Glutamatergic neuron (in vitro differentiated cells): ENCODE measurements at regions not wholly inside any gene's neighbourhood (a gene's known extent, or its start where the extent isn't known, plus 50 kb on each side); places are given as distances from the start of the nearest gene placed in this dataset.

Source experiments
- DNase-seq: peaks from one replicate; pipeline ENCODE4 v3.0.0; 2022
- H3K27ac Mint-ChIP-seq: one replicate; pipeline ENCODE4 v1.8.0; 2020; ENCODE audit warnings: mild to moderate bottlenecking, mixed read lengths, inconsistent platforms; ENCODE audit not compliant: unreplicated experiment
- H3K27me3 Mint-ChIP-seq: one replicate; pipeline ENCODE4 v1.8.0; 2020; ENCODE audit warnings: mild to moderate bottlenecking, moderate library complexity, mixed read lengths, inconsistent platforms; ENCODE audit not compliant: unreplicated experiment
- H3K36me3 Mint-ChIP-seq: one replicate; pipeline ENCODE4 v1.8.0; 2020; ENCODE audit warnings: mild to moderate bottlenecking, mixed read lengths, inconsistent platforms; ENCODE audit not compliant: unreplicated experiment
- H3K4me1 Mint-ChIP-seq: one replicate; pipeline ENCODE4 v1.8.0; 2020; ENCODE audit warnings: mild to moderate bottlenecking, low read depth, mixed read lengths, inconsistent platforms; ENCODE audit not compliant: unreplicated experiment
- H3K4me3 Mint-ChIP-seq: one replicate; pipeline ENCODE4 v1.8.0; 2020; ENCODE audit warnings: mild to moderate bottlenecking, mixed read lengths, inconsistent platforms; ENCODE audit not compliant: unreplicated experiment
- H3K9me3 Mint-ChIP-seq: one replicate; pipeline ENCODE4 v1.8.0; 2020; ENCODE audit warnings: mild to moderate bottlenecking, moderate library complexity, mixed read lengths, inconsistent platforms; ENCODE audit not compliant: unreplicated experiment
- TF ChIP-seq, protein P1 (sequence below): fragments of 200-600 bp; sonication (generic); IDR thresholded peaks from one replicate; pipeline ENCODE4 v1.5.0; 2021; ENCODE audit not compliant: partially characterized antibody, unreplicated experiment

GRCh38 chr12:124679533-124680371, 112.3 kb upstream of the NCOR2 start:
- H3K9me3 Mint-ChIP-seq = peaks cover 12% of the 10 kb centered on the region
- no peak for DNase-seq
- no peaks in the 10 kb centered on the region for H3K36me3 Mint-ChIP-seq
- H3K27me3 Mint-ChIP-seq = peaks cover 19% of the 10 kb centered on the region
- no peak overlapping the region for H3K27ac Mint-ChIP-seq
- TF ChIP-seq, protein P1, sequence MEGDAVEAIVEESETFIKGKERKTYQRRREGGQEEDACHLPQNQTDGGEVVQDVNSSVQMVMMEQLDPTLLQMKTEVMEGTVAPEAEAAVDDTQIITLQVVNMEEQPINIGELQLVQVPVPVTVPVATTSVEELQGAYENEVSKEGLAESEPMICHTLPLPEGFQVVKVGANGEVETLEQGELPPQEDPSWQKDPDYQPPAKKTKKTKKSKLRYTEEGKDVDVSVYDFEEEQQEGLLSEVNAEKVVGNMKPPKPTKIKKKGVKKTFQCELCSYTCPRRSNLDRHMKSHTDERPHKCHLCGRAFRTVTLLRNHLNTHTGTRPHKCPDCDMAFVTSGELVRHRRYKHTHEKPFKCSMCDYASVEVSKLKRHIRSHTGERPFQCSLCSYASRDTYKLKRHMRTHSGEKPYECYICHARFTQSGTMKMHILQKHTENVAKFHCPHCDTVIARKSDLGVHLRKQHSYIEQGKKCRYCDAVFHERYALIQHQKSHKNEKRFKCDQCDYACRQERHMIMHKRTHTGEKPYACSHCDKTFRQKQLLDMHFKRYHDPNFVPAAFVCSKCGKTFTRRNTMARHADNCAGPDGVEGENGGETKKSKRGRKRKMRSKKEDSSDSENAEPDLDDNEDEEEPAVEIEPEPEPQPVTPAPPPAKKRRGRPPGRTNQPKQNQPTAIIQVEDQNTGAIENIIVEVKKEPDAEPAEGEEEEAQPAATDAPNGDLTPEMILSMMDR = no peak
- H3K4me3 Mint-ChIP-seq = no peak overlapping the region
- H3K4me1 Mint-ChIP-seq = peaks cover 52% of the 10 kb centered on the region

DNA sequence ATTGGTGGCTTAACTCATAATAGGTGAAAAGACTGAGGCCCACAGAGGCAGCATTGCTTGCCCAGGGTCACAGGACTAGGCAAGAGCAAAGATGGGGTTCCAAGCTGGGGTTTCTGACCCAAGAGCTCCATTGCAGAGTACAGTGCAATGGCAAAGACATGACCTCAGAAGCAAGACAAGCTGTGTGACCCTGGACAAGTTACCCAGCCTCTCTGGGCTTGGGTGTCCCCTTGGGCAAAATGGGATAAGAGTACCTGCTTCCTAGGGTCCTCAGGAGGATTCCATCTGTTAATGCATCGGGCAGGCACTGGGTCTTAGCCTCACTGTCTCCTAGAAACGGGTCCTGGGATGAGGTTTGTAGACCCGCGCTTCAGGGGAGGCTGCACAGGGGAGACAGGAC, 111.6 kb upstream of the NCOR2 start:
- no peaks in the 10 kb centered on the region for H3K36me3 Mint-ChIP-seq
- TF ChIP-seq, protein P1 = no peak
- H3K27me3 Mint-ChIP-seq = peaks cover 24% of the 10 kb centered on the region
- H3K4me1 Mint-ChIP-seq = peaks cover 55% of the 10 kb centered on the region
- no peak overlapping the region for H3K27ac Mint-ChIP-seq
- H3K9me3 Mint-ChIP-seq = peaks cover 18% of the 10 kb centered on the region
- no peak overlapping the region for H3K4me3 Mint-ChIP-seq
- DNase-seq = no peak

DNA sequence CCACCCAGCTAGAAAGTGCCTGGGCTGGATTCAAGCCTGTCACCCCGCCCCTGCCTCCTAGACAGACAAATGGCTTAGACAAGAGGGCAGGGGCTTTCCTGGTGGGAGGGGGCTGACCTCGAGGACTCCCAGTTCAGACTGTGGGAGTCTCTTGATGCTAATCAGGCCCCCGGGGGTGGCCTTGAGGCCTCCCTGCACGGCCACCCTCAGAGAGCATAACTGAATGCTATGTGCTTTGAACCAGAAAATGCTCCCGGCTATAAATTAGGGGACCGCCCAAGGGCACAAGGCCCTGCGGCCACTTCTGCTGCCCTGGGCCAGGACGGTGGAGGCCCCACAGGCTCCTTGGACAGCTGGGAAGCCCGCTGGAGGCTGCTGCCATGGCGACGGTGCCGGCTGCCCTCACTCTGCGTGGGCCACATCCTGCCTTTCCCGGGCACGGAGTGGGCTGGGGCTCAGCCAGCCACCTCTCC, 111.0 kb upstream of the NCOR2 start:
- no peak overlapping the region for H3K27ac Mint-ChIP-seq
- DNase-seq = peak; percentile 50
- TF ChIP-seq, protein P1 = no peak
- H3K4me3 Mint-ChIP-seq = no peak overlapping the region
- peaks cover 53% of the 10 kb centered on the region for H3K4me1 Mint-ChIP-seq
- peaks cover 23% of the 10 kb centered on the region for H3K9me3 Mint-ChIP-seq
- peaks cover 26% of the 10 kb centered on the region for H3K27me3 Mint-ChIP-seq
- H3K36me3 Mint-ChIP-seq = no peaks in the 10 kb centered on the region

- Mint-ChIP-seq H3K4me1 (peaks cover 47% of the 10 kb centered on the region), H3K4me3 (no peak overlapping the region), H3K27me3 (peaks cover 27% of the 10 kb centered on the region)
Measured at GRCh38 chr12:124677552-124678356, 110.3 kb upstream of the NCOR2 start.

More at GRCh38 chr12:124677552-124678356, 110.3 kb upstream of the NCOR2 start:
- no peak overlapping the region for H3K27ac Mint-ChIP-seq
- TF ChIP-seq, protein P1 = no peak
- peaks cover 22% of the 10 kb centered on the region for H3K9me3 Mint-ChIP-seq
- DNase-seq = no peak
- no peaks in the 10 kb centered on the region for H3K36me3 Mint-ChIP-seq
